Stimulated activated CD8-positive, alpha-beta memory T cell treated with anti-CD3 and anti-CD28 coated beads, Interleukin-15, amount 100 ng/mL, for 24 hours (primary cell): ENCODE measurements at regions not wholly inside any gene's neighbourhood (a gene's known extent, or its start where the extent isn't known, plus 50 kb on each side); places are given as distances from the start of the nearest gene placed in this dataset.
"Not testable (repeated sequence)": the region's sequence is repeated elsewhere in the genome, so short reads cannot be mapped to it uniquely, and the experiment has no call there.

Experiments
- DNase-seq: peaks from one replicate; pipeline ENCODE4 v3.0.0-alpha.2; 2020; ENCODE audit warnings: low read depth

DNA sequence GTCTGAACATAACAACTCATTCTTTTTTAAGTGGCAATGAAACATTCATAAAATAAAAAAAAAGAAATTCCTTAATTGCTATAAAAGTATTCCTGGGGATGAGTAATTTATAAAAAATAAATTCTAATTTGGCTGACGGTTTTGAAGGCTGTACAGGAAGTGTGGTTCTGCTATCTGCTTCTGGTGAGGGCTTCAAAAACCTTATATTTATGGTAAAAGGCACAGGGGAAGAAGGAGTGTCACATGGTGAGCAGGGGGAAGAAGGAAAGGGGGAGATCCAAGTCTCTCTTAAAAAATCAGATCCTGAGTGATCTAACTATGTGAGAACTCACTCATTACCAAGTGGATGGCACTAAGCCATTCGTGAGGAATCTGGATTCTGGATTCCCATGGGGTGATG, 539.0 kb downstream of the GOLGA6L6 start:
- not testable (repeated sequence) for DNase-seq

DNA sequence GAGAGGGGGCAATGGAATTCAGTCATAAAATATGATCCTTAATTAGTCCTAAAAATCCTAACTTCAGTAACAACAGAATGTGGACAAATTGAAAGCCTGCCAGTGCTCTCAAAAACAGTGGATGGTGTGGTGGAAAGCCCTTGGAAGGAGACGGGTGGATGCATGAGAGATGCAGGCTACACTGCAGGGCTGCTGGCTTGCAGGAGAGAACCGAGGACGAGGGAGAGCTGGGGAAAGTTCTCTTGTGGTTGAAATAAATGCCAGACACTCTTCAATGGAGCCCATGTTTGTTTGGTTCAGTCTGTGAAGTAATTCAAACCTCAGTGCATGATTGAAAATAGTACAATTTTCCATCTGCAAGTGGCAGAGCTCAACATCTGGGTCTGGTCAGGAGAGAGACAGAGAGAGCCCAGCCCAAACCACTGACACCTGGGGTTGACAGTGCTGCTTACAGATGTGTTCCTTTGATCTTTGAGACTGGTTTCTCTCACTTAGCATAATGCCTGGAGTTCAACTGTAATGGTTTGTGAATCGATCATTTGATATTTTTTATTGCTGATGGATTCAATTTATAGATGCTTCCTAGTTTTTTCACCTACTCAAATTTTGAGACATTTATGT, 544.9 kb downstream of the GOLGA6L6 start:
- DNase-seq = not testable (repeated sequence)

DNA sequence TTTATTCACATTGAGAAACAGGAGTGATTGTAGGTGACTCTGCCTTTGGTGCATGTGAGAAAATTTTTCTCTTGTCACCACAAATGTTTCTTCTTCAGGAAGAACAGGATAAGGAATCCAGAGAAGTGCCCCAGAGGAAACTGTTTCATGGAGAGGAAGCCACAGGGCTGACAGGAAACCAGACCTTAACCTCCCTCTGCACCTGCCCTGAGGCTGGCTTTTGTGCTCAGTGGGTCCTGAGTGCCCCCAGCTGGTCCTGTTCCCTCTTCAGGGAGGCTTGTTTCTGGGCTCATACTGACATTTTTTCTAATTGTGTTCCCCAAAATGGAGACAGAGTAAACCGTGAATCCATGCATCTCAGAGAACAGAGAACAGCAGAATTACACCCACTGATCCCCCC, 546.3 kb downstream of the GOLGA6L6 start:
- not testable (repeated sequence) for DNase-seq

DNA sequence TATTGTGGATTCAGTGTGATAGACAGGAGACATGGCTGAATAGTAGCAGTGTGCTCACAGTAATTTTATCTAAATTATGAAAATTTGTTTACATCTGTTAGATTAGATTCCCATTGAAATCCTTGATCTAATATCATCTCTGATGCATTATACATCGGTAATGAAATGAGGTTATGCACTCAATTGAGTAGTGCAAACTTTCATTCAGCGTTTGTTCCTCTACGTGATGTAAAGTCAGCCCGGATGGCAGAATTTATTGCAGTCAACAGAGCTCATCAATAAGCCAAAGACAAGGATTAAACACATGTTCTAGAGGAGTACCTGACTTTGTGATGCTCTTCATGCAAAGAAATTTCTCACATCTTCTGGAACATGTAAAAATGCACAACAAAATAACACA, 549.2 kb downstream of the GOLGA6L6 start:
- DNase-seq = no peak

DNA sequence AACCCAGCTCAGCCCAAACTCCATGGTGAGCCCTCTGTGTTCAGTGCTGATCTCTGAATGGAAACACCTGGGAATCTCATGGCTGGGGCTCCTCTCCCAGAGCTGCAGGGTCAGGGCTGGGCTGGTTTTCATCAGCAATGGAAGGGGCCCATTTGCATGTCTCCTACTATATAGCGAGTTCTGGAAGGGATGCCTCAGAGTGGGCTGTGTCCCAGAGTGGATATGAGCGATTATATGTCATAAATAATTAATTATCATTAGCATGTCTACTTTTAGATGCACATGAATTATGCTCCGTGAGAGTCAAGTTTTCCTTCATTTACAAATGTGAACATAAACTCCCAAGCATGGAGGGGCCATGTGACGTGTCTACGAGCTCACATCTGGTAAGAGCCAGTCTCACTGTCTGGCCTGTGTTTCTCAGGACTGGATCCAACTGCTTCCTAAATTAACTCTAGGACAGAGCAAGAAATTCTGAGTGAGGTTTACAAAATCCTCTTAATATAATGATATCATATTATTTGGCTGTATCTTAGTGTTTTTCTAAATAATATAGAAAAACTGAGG, 553.4 kb downstream of the GOLGA6L6 start:
- DNase-seq = no peak

DNA sequence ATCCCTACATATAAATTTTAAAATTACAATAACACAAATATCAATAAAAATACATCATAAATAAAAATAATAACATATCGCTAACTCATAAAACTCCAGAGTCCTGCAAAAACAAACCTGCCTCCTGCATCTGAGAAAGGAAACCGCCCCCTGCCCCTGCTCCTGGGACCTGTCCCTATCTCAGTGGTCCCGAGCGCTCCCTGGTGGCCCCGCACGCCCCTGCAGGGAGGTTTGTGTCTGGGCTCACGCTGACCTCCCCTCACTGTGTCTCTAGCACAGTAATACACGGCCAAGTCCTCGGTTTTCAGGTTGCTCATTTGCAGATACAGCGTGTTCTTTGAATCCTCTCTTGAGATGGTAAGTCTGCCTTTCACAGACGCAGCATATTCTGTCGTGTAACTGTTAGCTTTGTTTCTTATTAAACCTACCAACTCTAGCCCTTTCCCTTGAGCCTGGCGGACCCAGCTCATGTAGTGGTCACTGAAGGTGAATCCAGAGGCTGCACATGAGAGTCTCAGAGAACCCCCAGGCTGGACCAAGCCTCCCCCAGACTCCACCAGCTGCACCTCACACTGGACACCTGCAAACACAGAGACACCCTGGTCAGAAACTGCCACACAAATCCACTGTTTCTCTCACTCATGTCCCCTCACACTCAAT, 554.1 kb downstream of the GOLGA6L6 start:
- no peak for DNase-seq

DNA sequence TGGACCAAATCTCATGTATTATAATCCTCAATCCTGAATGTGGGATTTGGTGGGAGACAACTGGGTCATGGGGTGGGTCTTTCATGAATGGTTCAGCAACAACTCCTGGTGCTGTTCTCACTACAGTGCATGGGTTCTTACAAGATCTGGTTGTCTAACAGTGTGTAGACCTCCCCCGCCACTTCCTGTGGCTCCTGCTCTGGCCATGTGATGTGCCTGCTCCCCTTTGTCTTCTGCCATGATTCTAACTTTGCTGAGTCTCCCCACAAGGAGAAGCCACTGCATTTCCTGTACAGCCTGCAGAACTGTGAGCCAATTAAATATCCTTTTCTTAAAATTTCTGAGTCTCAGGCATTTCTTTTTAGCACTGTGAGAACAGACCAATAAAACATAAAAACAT, 557.5 kb downstream of the GOLGA6L6 start:
- no peak for DNase-seq

DNA sequence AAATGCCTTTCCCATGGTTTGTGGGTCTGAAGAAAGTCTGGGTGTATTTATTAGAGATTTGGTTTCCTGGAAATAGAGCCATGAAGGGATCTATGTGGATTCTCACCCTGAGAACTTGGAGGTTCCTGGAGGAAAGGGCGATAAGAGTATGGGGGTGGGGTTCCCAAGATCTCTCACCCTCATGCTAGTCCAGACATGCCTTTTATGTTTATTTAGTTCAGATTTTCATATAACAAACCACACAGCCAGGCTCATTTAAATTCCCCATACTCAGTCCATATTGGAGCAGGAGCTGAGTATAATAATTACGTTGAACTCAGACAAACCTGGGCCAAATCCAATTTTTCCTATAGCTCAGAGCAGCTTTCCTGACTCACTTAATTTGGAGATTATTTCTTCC, 566.6 kb downstream of the GOLGA6L6 start:
- no peak for DNase-seq

DNA sequence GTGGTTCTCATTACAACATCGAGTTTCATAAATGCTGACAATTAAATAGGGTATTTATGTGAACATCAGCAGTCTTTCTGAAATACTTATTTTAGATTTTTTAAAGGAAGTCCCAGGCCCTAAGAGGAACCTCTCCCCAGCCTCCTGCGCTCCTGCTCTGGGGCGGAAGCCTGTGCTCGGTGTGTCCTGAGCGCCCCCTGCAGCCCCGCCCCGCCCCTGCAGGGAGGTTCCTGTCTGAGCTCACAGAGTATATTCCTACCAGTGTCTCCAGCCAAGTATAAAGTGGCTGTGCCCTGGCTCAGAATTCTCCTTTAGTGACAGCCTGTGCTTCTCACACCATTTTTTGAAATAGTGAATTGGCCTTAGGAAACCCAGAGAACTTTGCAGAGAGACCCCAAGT, 567.9 kb downstream of the GOLGA6L6 start:
- no peak for DNase-seq

DNA sequence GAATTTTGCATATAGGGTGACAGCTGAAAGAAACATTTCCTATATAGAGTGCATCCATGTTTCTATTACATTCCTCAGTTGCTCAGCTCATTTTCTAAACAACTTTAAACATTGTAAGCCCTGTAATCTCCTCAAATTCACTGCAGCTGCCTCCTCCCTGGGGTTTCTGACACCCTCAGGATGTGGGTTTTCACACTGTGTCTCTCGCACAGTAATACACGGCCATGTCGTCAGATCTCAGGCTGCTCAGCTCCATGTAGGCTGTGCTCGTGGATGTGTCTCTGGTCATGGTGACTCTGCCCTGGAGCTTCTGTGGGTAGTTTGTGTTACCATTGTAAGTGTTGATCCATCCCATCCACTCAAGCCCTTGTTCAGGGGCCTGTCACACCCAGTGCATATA, 569.0 kb downstream of the GOLGA6L6 start:
- not testable (repeated sequence) for DNase-seq

DNA sequence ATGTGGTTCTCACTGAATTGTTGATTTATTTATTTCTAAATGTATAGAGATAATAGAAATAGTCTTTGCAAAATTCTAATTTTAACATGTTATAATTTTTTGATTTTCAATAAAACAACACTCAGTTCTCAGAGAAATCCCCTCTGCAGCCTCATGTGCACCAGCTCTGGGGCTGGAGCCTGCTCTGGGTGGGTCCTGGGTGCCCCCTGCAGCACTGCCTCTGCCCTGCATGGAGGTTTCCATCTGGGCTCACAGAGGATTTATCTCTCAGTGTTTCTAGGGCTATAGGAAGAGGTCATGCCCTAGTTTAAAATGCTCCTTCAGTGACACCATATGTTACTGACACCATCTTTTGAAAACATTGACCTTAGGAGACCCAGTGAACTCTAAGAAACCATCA, 576.0 kb downstream of the GOLGA6L6 start:
- not testable (repeated sequence) for DNase-seq

DNA sequence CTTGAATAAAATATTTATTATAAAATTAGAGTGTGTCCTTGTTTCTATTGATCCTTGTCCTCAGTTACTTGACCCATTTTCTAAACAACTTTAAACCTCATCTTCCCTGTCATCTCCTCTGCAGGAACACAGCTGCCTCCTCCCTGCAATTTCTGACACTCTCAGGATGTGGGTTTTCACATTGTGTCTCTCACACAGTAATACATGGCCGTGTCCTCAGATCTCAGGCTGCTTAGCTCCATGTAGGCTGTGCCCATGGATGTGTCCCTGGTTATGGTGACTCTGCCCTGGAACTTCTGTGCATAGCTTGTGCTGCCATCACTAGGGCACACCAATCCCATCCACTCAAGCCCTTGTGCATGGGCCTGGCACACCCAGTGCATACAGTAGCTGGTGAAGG, 577.1 kb downstream of the GOLGA6L6 start:
- not testable (repeated sequence) for DNase-seq

DNA sequence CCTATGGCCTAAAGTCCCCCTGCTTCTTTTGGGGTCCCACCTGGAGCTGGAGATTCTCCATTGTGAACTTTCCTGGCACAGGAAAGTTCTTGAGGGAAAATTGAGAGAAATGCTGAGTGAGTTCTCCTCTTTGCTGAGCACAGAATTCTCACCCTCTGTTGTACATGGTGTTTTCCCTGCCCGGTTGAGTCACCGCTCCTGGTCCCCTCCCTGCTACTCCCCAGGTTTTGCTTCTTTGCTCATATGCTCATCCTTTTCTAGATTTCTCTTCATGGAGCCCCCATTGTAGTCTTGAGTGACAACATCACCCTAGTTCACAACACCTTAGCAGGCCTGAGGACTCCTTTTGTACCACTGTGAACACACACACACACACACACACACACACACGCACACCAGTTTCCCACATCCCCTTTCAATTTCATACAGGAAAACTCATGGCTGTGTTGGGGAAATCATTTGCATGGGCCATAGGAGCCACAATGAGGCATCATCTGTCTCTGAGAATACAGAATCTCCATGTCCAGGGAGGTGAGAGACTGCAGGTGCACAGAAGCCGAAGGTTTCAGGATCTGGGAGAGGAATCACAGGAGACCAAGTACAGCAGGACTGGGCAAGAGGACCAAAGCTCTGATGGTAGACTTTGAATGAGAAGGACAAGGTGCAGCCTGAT, 585.3 kb downstream of the GOLGA6L6 start:
- no peak for DNase-seq

DNA sequence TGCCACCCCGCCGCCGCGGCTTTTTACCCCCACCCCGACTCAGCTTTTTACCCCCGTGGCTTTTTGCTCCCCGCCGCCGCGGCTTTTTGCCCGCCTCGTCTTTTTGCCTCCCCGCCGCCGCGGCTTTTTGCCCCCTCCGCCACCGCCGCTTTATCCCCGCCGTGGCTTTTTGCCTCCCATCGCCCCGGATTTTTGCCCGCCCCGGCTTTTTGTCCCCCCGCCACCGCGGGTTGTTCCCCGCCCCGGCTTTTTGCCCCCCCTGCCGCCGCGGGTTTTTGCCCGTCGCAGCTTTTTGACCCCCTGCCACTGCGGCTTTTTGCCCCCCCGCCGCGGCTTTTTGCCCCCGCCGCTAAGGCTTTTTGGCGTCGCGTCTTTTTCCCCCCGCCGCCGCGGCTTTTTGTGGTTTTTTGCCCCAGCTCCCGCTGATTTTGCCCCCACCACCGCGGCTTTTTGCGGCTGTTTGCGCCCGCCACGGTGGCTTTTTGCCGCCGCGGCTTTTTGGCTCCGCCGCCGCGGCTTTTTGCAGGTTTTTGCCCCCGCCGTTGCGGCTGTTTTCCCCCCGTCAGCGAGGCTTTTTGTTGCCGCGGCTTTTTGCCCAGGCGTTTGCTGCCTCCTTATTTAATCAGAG, 597.2 kb downstream of the GOLGA6L6 start:
- no peak for DNase-seq

DNA sequence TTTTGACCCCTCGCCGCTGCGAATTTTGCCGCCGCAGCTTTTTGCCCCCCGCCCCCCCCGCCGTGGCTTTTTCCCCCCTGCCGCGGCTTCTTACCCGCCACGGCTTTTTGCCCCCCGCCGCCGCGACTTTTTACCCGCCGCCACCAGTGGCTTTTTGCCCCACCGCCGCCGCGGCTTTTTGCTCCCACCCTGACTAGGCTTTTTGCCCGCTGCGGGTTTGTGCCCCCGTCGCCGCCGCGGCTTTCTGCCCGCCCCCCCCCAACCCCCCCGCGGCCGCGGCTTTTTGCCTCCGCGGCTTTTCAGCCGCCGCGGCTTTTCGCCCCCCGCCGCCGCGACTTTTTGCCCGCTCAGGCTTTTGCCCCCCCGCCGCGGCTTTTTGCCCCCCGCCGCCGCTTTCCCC, 598.1 kb downstream of the GOLGA6L6 start:
- no peak for DNase-seq

DNA sequence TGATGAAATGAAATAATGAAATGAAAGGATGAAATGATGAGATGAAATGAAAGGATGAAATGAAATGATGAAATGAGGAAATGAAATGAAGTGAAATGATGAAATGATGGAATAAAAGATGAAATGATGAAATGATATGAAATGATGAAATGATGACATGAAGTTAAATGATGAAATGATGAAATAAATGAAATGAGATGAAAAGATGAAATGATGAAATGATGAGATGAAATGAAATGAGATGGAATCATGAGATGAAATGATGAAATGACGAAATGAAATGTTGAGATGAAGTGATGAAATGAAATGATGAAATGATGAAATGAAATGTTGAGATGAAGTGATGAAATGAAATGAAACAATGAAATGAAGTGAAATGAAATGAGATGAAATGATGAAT, 638.3 kb downstream of the GOLGA6L6 start:
- DNase-seq = not testable (repeated sequence)

DNA sequence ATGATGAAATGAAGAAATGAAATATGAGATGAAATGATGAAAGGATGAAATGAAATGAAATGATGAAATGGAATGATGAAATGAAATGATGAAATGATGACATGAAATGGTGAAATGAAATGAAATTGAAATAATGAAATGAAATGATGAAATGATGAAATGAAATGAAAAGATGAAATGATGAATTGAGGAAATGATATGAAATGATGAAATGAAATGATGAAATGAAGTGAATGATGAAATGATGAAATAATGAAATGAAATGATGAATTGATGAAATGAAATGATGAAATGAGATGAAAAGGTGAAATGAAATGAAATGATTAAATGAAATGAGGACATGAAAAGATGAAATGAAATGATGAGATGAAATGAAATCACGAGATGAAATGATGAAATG, 639.2 kb downstream of the GOLGA6L6 start:
- DNase-seq = not testable (repeated sequence)

DNA sequence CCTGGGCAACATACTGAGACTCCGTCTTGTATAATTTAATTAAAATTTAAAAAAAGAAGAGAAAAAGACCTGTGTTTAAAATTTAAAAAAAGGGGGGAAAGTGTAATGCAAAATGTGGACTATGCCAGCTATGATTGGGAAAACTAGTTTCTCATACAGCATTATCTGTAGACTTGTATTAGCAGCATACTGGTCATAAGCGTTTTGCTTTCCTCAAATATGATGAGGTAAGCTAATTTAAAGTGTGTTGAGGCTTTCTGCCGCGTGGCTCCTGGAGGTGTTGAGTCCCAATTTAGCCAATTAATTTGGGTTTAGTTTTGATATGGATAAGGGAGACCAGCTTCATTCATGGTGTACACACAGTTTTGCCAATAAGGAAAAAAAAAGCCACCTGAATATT, 640.2 kb downstream of the GOLGA6L6 start:
- not testable (repeated sequence) for DNase-seq

DNA sequence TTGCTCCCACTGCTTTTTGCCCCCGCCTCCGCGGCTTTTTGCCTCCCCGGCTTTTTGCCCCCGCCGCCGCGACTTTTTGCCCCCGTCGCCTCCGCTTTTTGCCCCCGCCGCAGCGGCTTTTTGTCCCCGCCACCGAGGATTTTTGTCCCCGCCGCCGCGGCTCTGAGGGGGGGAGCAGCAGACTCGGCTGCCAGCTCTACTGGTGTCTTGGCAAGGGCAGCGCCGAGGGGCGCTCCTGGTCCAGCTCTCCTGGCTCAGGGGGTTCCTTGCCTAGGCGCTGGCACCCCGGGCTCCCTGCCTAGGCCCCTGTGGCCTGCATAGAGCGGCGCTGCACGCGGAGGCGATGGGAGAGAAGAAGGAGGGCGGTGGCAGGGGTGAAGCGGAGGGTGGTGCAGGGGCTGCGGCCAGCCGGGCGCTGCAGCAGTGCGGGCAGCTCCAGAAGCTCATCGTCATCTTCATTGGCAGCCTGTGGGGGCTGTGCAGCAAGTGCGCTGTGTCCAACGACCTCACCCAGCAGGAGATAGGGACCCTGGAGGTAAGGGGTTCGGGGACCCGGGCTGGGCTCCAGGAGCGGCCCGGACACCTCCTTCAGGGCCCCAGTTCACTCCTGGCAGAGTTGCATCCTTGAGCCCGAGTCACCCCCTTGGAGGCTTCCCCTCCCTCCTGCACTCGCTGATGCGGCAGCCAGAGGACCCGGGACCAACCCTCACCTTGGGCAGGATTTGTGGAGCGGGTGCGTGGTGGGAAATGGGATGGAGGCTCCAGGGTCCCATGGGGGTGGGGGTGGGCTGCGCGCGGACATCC, 642.4 kb downstream of the GOLGA6L6 start:
- DNase-seq = no peak

DNA sequence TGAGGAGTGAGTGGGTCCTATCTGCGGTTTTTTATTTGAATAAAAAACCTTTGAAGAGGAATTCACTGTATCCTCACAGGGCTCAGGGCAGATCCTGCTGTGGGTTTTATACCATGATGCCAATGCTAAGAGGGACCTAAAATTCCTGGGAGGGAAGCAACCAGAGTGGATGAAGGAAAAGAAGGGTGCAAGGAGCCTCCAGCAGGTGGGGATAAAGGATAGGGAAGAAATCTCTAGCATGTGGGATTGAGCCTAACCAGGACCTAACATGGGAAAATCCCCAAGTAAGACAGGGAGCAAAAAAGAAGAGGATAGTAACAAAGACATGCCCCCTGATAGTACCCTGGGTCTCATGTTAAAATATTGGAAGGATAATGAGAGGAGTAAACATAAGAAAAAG, 652.8 kb downstream of the GOLGA6L6 start:
- not testable (repeated sequence) for DNase-seq

DNA sequence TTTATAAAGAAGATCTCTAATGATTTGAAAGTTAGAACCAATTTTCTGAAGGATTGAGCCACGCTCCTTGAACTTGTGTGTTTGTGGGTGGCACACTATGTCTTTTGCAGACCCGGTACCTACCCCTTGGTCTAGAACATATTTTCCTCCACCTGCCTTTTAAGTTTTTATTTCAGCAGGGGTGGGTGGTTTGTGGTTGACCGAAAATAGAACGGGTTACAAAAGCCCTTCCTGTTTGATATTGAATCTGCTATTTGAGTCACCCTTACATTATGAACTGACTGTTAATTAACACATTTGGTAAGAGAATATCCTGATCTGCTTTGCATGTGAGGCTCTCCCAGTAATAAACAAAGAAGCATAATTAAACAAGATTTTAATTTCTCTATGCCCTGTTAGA, 697.5 kb downstream of the GOLGA6L6 start:
- DNase-seq = not testable (repeated sequence)
